CD1c-positive myeloid dendritic cell (primary cell): ENCODE measurements at regions not wholly inside any gene's neighbourhood (a gene's known extent, or its start where the extent isn't known, plus 50 kb on each side); places are given as distances from the start of the nearest gene placed in this dataset.
A peak's percentile ranks its signal among the peaks of the same experiment; 100 is the strongest.

ENCODE experiments used
- DNase-seq: peaks from one replicate; pipeline ENCODE4 v3.0.0-alpha.2; 2016; ENCODE audit errors: extremely low spot score

- no peak for DNase-seq
These were observed 73.4 kb upstream of the DNAH5 start for GRCh38 chr5:14017904-14018303.

GRCh38 chr5:14016549-14016948 is 72.1 kb upstream of the DNAH5 start:
- no peak for DNase-seq

- DNase-seq: peak; percentile 73
These were observed 66.9 kb upstream of the DNAH5 start for GRCh38 chr5:14011089-14012020.

GRCh38 chr5:14009575-14009974 is 65.1 kb upstream of the DNAH5 start:
- no peak for DNase-seq

- no peak for DNase-seq
These were observed 64.4 kb upstream of the DNAH5 start for GRCh38 chr5:14008819-14009311.

GRCh38 chr5:14006823-14007520 is 62.5 kb upstream of the DNAH5 start:
- no peak for DNase-seq

GRCh38 chr5:14004598-14005394 is 60.3 kb upstream of the DNAH5 start:
- no peak for DNase-seq

- DNase-seq: peak; percentile 21
These were observed 59.4 kb upstream of the DNAH5 start for GRCh38 chr5:14003936-14004335.

- no peak for DNase-seq
These were observed 59.0 kb upstream of the DNAH5 start for GRCh38 chr5:14003513-14003912.

- DNase-seq: no peak
These were observed 53.8 kb upstream of the DNAH5 start for GRCh38 chr5:13998254-13998653.

GRCh38 chr5:13997514-13997913 is 53.0 kb upstream of the DNAH5 start:
- no peak for DNase-seq

- no peak for DNase-seq
These were observed 50.2 kb upstream of the DNAH5 start for GRCh38 chr5:13994621-13995253.
